Left ventricle myocardium inferior (tissue), 1 donor: ENCODE measurements at regions not wholly inside any gene's neighbourhood (a gene's known extent, or its start where the extent isn't known, plus 50 kb on each side); places are given as distances from the start of the nearest gene placed in this dataset.

Source experiments
- DNase-seq: peaks from one replicate; pipeline ENCODE4 v3.0.0-alpha.2; 2020
- H3K27ac ChIP-seq: fragments of 200-600 bp; replicated peaks from 2 replicates; pipeline ENCODE4 v1.8.0; 2021
- H3K27me3 ChIP-seq: fragments of 200-600 bp; 2 replicates; pipeline ENCODE4 v1.8.0; 2021; ENCODE audit warnings: low read depth
- H3K36me3 ChIP-seq: fragments of 200-600 bp; 2 replicates; pipeline ENCODE4 v1.8.0; 2021
- H3K4me1 ChIP-seq: fragments of 200-600 bp; 2 replicates; pipeline ENCODE4 v1.8.0; 2021
- H3K4me3 ChIP-seq: fragments of 200-600 bp; 2 replicates; pipeline ENCODE4 v1.8.0; 2021; ENCODE audit warnings: mild to moderate bottlenecking, moderate library complexity
- H3K9me3 ChIP-seq: fragments of 200-600 bp; replicated peaks from 2 replicates; pipeline ENCODE4 v1.8.0; 2021
- CTCF ChIP-seq: fragments of 200-600 bp; IDR thresholded peaks from 2 replicates; pipeline ENCODE4 v1.8.0; 2021; ENCODE audit warnings: antibody characterized with exemption, mild to moderate bottlenecking, borderline replicate concordance
- intact Hi-C: fragments of 100-400 bp; cut with micrococcal nuclease; formaldehyde crosslinking; loops from one replicate; pipeline ENCODE4 v1.11.0; 2022
- donor health status: DM: no; HTN: yes; CAD: no; lungs with severe emphysema.

- peaks cover 13% of the 10 kb centered on the region for H3K27me3 ChIP-seq
- H3K4me1 ChIP-seq: no peaks in the 10 kb centered on the region
- intact Hi-C loops: no loop called here
- DNase-seq: no peak
- H3K4me3 ChIP-seq: no peak overlapping the region
- TF ChIP-seq CTCF: no peak
- H3K27ac ChIP-seq: no peak overlapping the region
- no peaks in the 10 kb centered on the region for H3K9me3 ChIP-seq
- H3K36me3 ChIP-seq: no peaks in the 10 kb centered on the region
Measured at GRCh38 chr18:75823471-75823870, 396.0 kb upstream of the SMIM21 start.

GRCh38 chr18:75818383-75818782, 390.9 kb upstream of the SMIM21 start:
- DNase-seq: no peak
- H3K4me1 ChIP-seq: no peaks in the 10 kb centered on the region
- no peak overlapping the region for H3K27ac ChIP-seq
- no peaks in the 10 kb centered on the region for H3K36me3 ChIP-seq
- no peak for TF ChIP-seq CTCF
- intact Hi-C loops: no loop called here
- no peak overlapping the region for H3K4me3 ChIP-seq
- H3K27me3 ChIP-seq: peaks cover 14% of the 10 kb centered on the region
- H3K9me3 ChIP-seq: no peaks in the 10 kb centered on the region

DNA sequence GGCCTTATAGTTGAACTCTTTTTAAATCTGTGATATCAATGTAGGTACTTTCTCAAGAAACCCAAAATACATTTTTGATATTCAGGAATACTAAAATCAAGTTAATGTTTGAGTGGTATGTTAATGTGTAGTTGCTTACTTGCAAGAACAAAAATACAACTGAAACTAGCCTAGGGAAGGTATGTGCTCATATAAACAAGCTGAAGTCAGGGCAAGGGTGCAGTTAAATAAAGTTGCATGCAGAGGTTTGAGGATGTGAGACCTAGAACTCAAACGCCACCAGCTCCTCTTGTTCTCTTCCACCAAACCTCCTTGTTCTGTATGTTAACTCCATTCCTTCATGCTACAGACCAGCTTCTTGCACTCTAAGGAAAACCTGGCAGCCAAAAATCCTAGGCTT, 388.3 kb upstream of the SMIM21 start:
- peaks cover 8% of the 10 kb centered on the region for H3K27me3 ChIP-seq
- TF ChIP-seq CTCF: no peak
- H3K36me3 ChIP-seq: no peaks in the 10 kb centered on the region
- no peaks in the 10 kb centered on the region for H3K4me1 ChIP-seq
- no peak overlapping the region for H3K27ac ChIP-seq
- intact Hi-C loops: no loop called here
- no peak overlapping the region for H3K4me3 ChIP-seq
- H3K9me3 ChIP-seq: no peaks in the 10 kb centered on the region
- DNase-seq: no peak

GRCh38 chr18:75812761-75813160, 385.3 kb upstream of the SMIM21 start:
- TF ChIP-seq CTCF: no peak
- no peaks in the 10 kb centered on the region for H3K4me1 ChIP-seq
- H3K27me3 ChIP-seq: peaks cover 12% of the 10 kb centered on the region
- no peaks in the 10 kb centered on the region for H3K36me3 ChIP-seq
- H3K9me3 ChIP-seq: no peaks in the 10 kb centered on the region
- no peak overlapping the region for H3K4me3 ChIP-seq
- intact Hi-C loops: no loop called here
- H3K27ac ChIP-seq: no peak overlapping the region
- DNase-seq: no peak

DNA sequence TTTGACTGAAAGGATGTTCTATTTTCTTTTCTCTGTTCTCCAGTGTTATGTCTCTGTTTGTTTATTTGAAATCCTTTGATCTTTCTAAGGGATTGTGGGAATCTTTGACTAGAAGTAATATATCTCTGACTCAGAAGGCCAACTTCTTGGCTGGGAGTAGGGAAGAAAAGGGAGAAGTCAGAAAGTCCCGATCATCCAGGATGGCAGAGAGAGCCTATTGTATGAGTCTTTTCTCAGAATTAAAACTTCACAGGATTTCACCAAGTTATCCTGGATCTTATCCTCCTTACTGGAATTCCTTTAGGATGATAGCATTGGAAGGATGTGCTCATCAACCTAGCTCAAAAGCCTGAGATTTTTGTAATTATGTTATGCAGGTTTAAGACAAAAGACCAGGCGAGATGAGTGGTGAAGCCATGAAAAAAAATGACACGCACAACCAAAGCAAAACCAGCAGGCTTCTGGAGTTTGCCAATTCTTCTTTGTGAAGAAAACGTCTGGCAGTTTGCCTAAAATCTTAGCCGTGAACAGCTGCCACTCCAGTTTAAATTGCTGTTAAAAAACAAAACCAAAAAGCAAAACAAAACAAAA, 383.6 kb upstream of the SMIM21 start:
- Histone ChIP-seq H3K27ac (no peak overlapping the region), H3K27me3 (peaks cover 12% of the 10 kb centered on the region), H3K4me1 (no peaks in the 10 kb centered on the region), H3K36me3 (no peaks in the 10 kb centered on the region), H3K4me3 (no peak overlapping the region), H3K9me3 (no peaks in the 10 kb centered on the region)
- no peak for DNase-seq
- intact Hi-C loops: no loop called here
- no peak for TF ChIP-seq CTCF
